ENCODE measurements at regions not wholly inside any gene's neighbourhood (a gene's known extent, or its start where the extent isn't known, plus 50 kb on each side); places are given as distances from the start of the nearest gene placed in this dataset.

DNA sequence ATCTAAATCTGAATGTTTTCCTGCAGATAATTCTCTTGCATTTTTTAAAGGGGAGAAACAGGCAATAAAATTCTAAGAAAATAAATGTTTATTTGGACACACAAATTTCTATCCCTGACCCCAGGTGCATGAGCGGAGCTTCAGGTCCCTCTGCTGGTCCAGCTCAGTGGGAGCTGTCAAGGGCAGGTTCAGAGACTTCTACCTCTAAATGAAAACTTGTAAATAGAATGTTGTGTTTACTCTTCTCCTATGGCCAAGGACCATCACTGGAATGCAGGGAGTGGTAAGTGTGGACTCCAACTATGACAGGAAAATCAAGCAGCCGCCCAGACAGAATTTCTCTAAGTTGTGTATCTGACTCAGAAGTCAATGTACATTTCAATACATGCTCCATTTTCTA, 148.6 kb upstream of the TTC29 start:
- Histone ChIP-seq H3K27me3 (ENCODE audit: insufficient read depth, low read length) (no peaks in the 10 kb centered on the region), H3T11ph (ENCODE audit: low read length) (no peak overlapping the region), H2BK20ac (ENCODE audit: low read depth, low read length, poor library complexity, severe bottlenecking) (no peak overlapping the region), H3K79me1 (ENCODE audit: insufficient read depth, low read depth, low read length, poor library complexity, severe bottlenecking) (no peaks in the 10 kb centered on the region), H4K20me1 (ENCODE audit: control insufficient read depth, insufficient read depth, insufficient read length) (no peaks in the 10 kb centered on the region), H2BK15ac (ENCODE audit: low read depth, low read length) (no peak overlapping the region), H2AFZ (ENCODE audit: low read length) (no peak overlapping the region), H2BK5ac (ENCODE audit: insufficient read length, low read length) (no peak overlapping the region), H4K8ac (replicated peaks; ENCODE audit: insufficient read length, low read depth, low read length) (no peak overlapping the region), H3K27ac (ENCODE audit: insufficient read length, low read depth, low read length) (no peak overlapping the region), H3K9ac (ENCODE audit: extremely low read depth, insufficient read length, low read length) (no peak overlapping the region), H2BK120ac (ENCODE audit: low read depth, low read length, poor library complexity, severe bottlenecking) (no peak overlapping the region), H3K56ac (ENCODE audit: insufficient read length, low read depth, low read length) (no peak overlapping the region), H2AK5ac (ENCODE audit: insufficient read length, low read length) (no peak overlapping the region), H3K4me1 (ENCODE audit: insufficient read depth, low read length) (no peaks in the 10 kb centered on the region), H3K4me2 (ENCODE audit: insufficient read depth, insufficient read length, low read length) (no peak overlapping the region), H3K23ac (ENCODE audit: insufficient read length, low read depth, low read length) (no peak overlapping the region), H3K79me2 (ENCODE audit: insufficient read depth, low read length) (no peaks in the 10 kb centered on the region), H3K14ac (ENCODE audit: insufficient read depth, low read length) (no peak overlapping the region), H2BK12ac (ENCODE audit: insufficient read length, low read depth, low read length) (no peak overlapping the region), H3K18ac (ENCODE audit: insufficient read length, low read depth, low read length) (no peak overlapping the region), H4K91ac (ENCODE audit: insufficient read length, low read depth, low read length) (no peak overlapping the region), H3K9me3 (ENCODE audit: control insufficient read depth, low read depth, low read length) (no peaks in the 10 kb centered on the region), H4K5ac (ENCODE audit: insufficient read length, low read depth, low read length) (no peak overlapping the region), H3K23me2 (ENCODE audit: insufficient read length, low read depth, low read length, poor library complexity, severe bottlenecking) (no peaks in the 10 kb centered on the region), H3K4ac (ENCODE audit: low read depth, low read length) (no peak overlapping the region)
- no peak overlapping the region for H3K27ac Mint-ChIP-seq
- H3K4me1 Mint-ChIP-seq, result peaks cover 7 to 8% of the 10 kb centered on the region in 2 experiments
- no CpG with 5 or more reads among the region's 2 CpGs for WGBS (ENCODE audit: extremely low coverage, insufficient read length, low lambda C conversion rate)
- H3K4me3 Mint-ChIP-seq, result no peak overlapping the region
- H3K36me3 Mint-ChIP-seq (ENCODE audit: insufficient read depth in 1 of 3, low read depth in 3 of 3), result no peaks in the 10 kb centered on the region
- TF ChIP-seq, protein P1, sequence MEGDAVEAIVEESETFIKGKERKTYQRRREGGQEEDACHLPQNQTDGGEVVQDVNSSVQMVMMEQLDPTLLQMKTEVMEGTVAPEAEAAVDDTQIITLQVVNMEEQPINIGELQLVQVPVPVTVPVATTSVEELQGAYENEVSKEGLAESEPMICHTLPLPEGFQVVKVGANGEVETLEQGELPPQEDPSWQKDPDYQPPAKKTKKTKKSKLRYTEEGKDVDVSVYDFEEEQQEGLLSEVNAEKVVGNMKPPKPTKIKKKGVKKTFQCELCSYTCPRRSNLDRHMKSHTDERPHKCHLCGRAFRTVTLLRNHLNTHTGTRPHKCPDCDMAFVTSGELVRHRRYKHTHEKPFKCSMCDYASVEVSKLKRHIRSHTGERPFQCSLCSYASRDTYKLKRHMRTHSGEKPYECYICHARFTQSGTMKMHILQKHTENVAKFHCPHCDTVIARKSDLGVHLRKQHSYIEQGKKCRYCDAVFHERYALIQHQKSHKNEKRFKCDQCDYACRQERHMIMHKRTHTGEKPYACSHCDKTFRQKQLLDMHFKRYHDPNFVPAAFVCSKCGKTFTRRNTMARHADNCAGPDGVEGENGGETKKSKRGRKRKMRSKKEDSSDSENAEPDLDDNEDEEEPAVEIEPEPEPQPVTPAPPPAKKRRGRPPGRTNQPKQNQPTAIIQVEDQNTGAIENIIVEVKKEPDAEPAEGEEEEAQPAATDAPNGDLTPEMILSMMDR (conservative IDR thresholded peaks at IDR 0.05), result peak; percentile 51; the same call in 2 of the 3 replicates
- H3K9me3 Mint-ChIP-seq, result no peaks in the 10 kb centered on the region
- no peaks in the 10 kb centered on the region; the same call in 1 of the 2 replicates for H3K27me3 Mint-ChIP-seq (ENCODE audit: low read depth)
- no peak for DNase-seq

All from H9 (cell line).